PFSK-1 (cell line): ENCODE measurements at regions not wholly inside any gene's neighbourhood (a gene's known extent, or its start where the extent isn't known, plus 50 kb on each side); places are given as distances from the start of the nearest gene placed in this dataset.

Experiments
- FOXP2 ChIP-seq: optimal IDR thresholded peaks from 2 replicates; pipeline ENCODE3; 2011; ENCODE audit warnings: borderline replicate concordance, control low read depth, inconsistent platforms; ENCODE audit not compliant: insufficient read depth; ENCODE audit errors: extremely low read length, extremely low read depth
- POLR2AphosphoS5 ChIP-seq: IDR thresholded peaks from 2 replicates; pipeline ENCODE4 v1.6.1; 2012; ENCODE audit warnings: low read depth, mild to moderate bottlenecking, control low read depth, low read length, moderate library complexity
- REST ChIP-seq, 2 experiments: IDR thresholded peaks; 2 replicates each; pipeline versions ENCODE4 v1.6.1 to v1.8.0; 2011 to 2012; ENCODE audit warnings: low read depth in 2 of 2, low read length in 2 of 2, control low read depth in 1 of 2, inconsistent platforms in 1 of 2, mild to moderate bottlenecking in 1 of 2, moderate library complexity in 1 of 2; ENCODE audit not compliant: insufficient read depth in 1 of 2
- SIN3A ChIP-seq: IDR thresholded peaks from 2 replicates; pipeline ENCODE4 v1.6.1; 2012; ENCODE audit warnings: mild to moderate bottlenecking, low read length, moderate library complexity, borderline replicate concordance; ENCODE audit not compliant: insufficient read depth
- TAF1 ChIP-seq: IDR thresholded peaks from 2 replicates; pipeline ENCODE4 v1.6.1; 2012; ENCODE audit warnings: low read length, control low read depth, borderline replicate concordance; ENCODE audit not compliant: insufficient read depth

- TF ChIP-seq TAF1: no peak
- no peak for TF ChIP-seq REST (IDR thresholded peaks at IDR 0.05; ENCODE audit: insufficient read depth in 1 of 2, low read depth in 2 of 2, low read length in 2 of 2)
- TF ChIP-seq POLR2AphosphoS5: no peak
- no peak for TF ChIP-seq SIN3A
- TF ChIP-seq FOXP2: no peak
These were observed 95.6 kb upstream of the HTR2A start for GRCh38 chr13:46992383-46992952.

- TF ChIP-seq REST (IDR thresholded peaks at IDR 0.05; ENCODE audit: insufficient read depth in 1 of 2, low read depth in 2 of 2, low read length in 2 of 2) (no peak), FOXP2 (no peak), POLR2AphosphoS5 (no peak), TAF1 (no peak), SIN3A (no peak)
These were observed 87.0 kb upstream of the HTR2A start for GRCh38 chr13:46983881-46984280.

- no peak for TF ChIP-seq REST (IDR thresholded peaks at IDR 0.05; ENCODE audit: insufficient read depth in 1 of 2, low read depth in 2 of 2, low read length in 2 of 2)
- no peak for TF ChIP-seq FOXP2
- no peak for TF ChIP-seq SIN3A
- TF ChIP-seq TAF1: no peak
- no peak for TF ChIP-seq POLR2AphosphoS5
These were observed 86.2 kb upstream of the HTR2A start for GRCh38 chr13:46982856-46983582.

- no peak for TF ChIP-seq REST (IDR thresholded peaks at IDR 0.05; ENCODE audit: insufficient read depth in 1 of 2, low read depth in 2 of 2, low read length in 2 of 2)
- no peak for TF ChIP-seq FOXP2
- no peak for TF ChIP-seq TAF1
- no peak for TF ChIP-seq SIN3A
These were observed 78.3 kb upstream of the HTR2A start for GRCh38 chr13:46975173-46975572.

- TF ChIP-seq TAF1 (no peak), REST (IDR thresholded peaks at IDR 0.05; ENCODE audit: insufficient read depth in 1 of 2, low read depth in 2 of 2, low read length in 2 of 2) (no peak), FOXP2 (no peak)
These were observed 71.6 kb upstream of the HTR2A start for GRCh38 chr13:46968450-46968849.
